Osteocyte (in vitro differentiated cells): ENCODE measurements at regions not wholly inside any gene's neighbourhood (a gene's known extent, or its start where the extent isn't known, plus 50 kb on each side); places are given as distances from the start of the nearest gene placed in this dataset.

Experiments
- DNase-seq: peaks from one replicate; pipeline ENCODE4 v3.0.0; 2021; ENCODE audit warnings: mixed read lengths; ENCODE audit not compliant: unreplicated experiment; ENCODE audit errors: extremely low spot score
- H3K27ac Mint-ChIP-seq: one replicate; pipeline ENCODE4 v1.8.0; 2021; ENCODE audit warnings: mild to moderate bottlenecking, mixed read lengths; ENCODE audit not compliant: unreplicated experiment
- H3K27me3 Mint-ChIP-seq: one replicate; pipeline ENCODE4 v1.8.0; 2021; ENCODE audit warnings: mixed read lengths; ENCODE audit not compliant: unreplicated experiment
- H3K36me3 Mint-ChIP-seq: one replicate; pipeline ENCODE4 v1.8.0; 2021; ENCODE audit warnings: mixed read lengths; ENCODE audit not compliant: unreplicated experiment
- H3K4me1 Mint-ChIP-seq: one replicate; pipeline ENCODE4 v1.8.0; 2021; ENCODE audit warnings: mixed read lengths; ENCODE audit not compliant: unreplicated experiment
- H3K4me3 Mint-ChIP-seq: one replicate; pipeline ENCODE4 v1.8.0; 2021; ENCODE audit warnings: mild to moderate bottlenecking, moderate library complexity, mixed read lengths; ENCODE audit not compliant: unreplicated experiment
- H3K9me3 Mint-ChIP-seq: one replicate; pipeline ENCODE4 v1.8.0; 2021; ENCODE audit warnings: mixed read lengths; ENCODE audit not compliant: unreplicated experiment
- CTCF ChIP-seq: fragments of 200-600 bp; sonication (generic); IDR thresholded peaks from 2 replicates; pipeline ENCODE4 v1.5.0; 2021; ENCODE audit warnings: antibody characterized with exemption, mild to moderate bottlenecking, moderate library complexity

DNA sequence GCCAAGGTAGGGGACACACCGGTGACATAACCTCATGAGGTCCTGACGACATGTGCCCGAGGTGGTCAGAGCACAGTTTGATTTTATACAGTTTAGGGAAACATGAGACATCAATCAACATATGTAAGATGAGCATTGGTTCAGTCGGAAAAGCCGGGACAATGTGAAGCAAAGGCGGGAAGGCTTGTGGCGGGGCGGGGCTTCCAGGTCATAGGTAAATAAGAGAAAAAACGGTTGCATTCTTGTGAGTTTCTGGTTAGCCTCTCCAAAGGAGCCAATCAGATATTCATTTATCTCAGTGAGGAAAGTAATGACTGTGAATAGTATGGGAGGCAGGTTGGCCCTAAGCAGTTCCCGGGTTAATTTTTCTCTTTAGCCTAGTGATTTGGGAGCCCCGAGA lies 271.7 kb upstream of the ATP10A start:
- no peaks in the 10 kb centered on the region for H3K4me1 Mint-ChIP-seq
- H3K27ac Mint-ChIP-seq: no peak overlapping the region
- no peak for DNase-seq
- peaks cover 15% of the 10 kb centered on the region for H3K27me3 Mint-ChIP-seq
- H3K4me3 Mint-ChIP-seq: no peak overlapping the region
- no peaks in the 10 kb centered on the region for H3K36me3 Mint-ChIP-seq
- no peaks in the 10 kb centered on the region for H3K9me3 Mint-ChIP-seq
- TF ChIP-seq CTCF: no peak

DNA sequence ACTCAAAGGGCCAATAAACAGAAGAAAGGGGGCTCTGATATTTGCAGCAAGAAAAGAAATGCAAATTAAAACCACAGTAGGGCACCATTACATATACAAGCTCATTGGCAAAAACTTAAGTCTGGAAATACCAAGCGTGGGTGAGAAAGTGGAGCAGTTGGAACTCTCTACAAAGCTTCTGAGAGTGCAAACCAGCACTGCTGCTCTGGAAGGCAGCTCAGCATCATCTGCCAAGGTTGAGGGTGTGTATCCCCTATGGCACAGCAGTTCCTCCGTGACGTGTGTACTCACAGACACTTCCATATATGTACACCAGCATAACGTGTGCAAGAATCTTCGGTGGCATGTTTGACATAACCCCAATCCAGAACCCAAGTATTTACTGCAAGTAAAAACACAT lies 271.0 kb upstream of the ATP10A start:
- H3K9me3 Mint-ChIP-seq: no peaks in the 10 kb centered on the region
- H3K4me3 Mint-ChIP-seq: no peak overlapping the region
- H3K27me3 Mint-ChIP-seq: peaks cover 15% of the 10 kb centered on the region
- DNase-seq: no peak
- no peaks in the 10 kb centered on the region for H3K36me3 Mint-ChIP-seq
- H3K4me1 Mint-ChIP-seq: no peaks in the 10 kb centered on the region
- no peak for TF ChIP-seq CTCF
- no peak overlapping the region for H3K27ac Mint-ChIP-seq

DNA sequence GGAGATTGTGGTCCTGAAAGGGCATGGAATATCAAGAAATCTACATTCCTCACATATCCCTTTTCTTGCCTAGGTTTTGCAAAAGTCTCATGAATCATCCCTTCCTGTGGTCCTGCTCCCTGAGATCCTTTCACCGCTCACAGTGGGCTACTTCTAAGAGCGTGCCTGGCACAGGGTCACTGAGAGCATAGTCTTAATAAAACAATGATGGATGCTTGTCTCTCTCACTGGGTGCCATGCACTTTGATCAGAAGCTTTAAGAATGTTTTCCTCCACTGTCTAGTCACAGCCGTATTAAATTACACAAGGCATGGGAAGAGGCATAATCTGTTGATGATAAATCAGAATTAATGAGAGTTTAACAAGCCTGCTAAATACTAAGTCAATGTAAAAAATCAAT lies 269.7 kb upstream of the ATP10A start:
- Mint-ChIP-seq H3K4me1 (no peaks in the 10 kb centered on the region), H3K9me3 (peaks cover 5% of the 10 kb centered on the region), H3K27me3 (peaks cover 21% of the 10 kb centered on the region), H3K27ac (no peak overlapping the region), H3K4me3 (no peak overlapping the region), H3K36me3 (no peaks in the 10 kb centered on the region)
- no peak for TF ChIP-seq CTCF
- DNase-seq: no peak

DNA sequence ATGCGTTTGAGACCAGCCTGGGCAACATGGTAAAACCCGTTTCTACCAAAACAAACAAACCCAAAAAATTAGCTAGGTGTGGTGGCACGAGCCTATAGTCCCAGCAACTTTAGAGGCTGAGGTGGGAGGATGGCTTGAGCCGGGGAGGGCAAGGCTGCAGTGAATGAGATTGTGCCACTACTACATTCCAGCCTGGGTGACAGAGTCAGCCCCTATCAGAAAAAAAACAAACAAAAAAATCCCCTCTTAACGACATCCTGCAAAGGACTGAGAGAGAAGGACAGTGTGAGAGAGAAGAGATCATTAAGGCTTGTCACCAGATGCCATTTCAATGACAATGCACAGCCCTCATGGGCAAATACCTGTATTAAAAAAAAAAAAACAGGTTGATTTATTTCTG lies 266.7 kb upstream of the ATP10A start:
- peaks cover 5% of the 10 kb centered on the region for H3K9me3 Mint-ChIP-seq
- no peak overlapping the region for H3K27ac Mint-ChIP-seq
- TF ChIP-seq CTCF: no peak

GRCh38 chr15:26128611-26129140 lies 265.5 kb upstream of the ATP10A start:
- H3K36me3 Mint-ChIP-seq: no peaks in the 10 kb centered on the region
- no peak for DNase-seq
- peaks cover 5% of the 10 kb centered on the region for H3K9me3 Mint-ChIP-seq
- peaks cover 14% of the 10 kb centered on the region for H3K27me3 Mint-ChIP-seq
- no peaks in the 10 kb centered on the region for H3K4me1 Mint-ChIP-seq
- no peak for TF ChIP-seq CTCF
- no peak overlapping the region for H3K4me3 Mint-ChIP-seq
- no peak overlapping the region for H3K27ac Mint-ChIP-seq

More for the DNA sequence above, 266.7 kb upstream of the ATP10A start:
- H3K4me3 Mint-ChIP-seq: no peak overlapping the region
- DNase-seq: no peak
- no peaks in the 10 kb centered on the region for H3K36me3 Mint-ChIP-seq
- peaks cover 14% of the 10 kb centered on the region for H3K27me3 Mint-ChIP-seq
- no peaks in the 10 kb centered on the region for H3K4me1 Mint-ChIP-seq
